ENCODE measurements at regions not wholly inside any gene's neighbourhood (a gene's known extent, or its start where the extent isn't known, plus 50 kb on each side); places are given as distances from the start of the nearest gene placed in this dataset.

DNA sequence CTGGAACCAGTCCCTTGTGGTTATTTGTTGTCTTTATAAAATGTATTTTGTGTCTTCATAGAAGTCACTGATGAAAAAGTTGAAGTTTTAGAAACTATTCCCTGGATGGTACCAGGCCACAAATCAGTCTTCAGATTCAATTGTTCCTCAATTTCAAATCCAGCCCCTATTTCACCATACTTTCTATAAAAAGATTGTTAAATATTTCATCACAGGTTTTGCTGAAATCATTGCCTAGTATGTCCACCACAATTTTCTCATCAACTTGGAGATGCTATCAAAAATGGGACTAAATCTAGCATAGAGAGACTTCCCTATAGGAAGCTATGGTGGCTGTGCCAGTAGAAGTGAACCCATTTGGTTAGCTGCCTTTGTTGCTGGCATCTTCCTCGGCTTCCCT lies 118.5 kb downstream of the RAB18 start:
- Histone ChIP-seq H3K4me1 (ENCODE audit: control insufficient read depth in 1 of 2, insufficient read depth in 2 of 2, low read length in 2 of 2) (peaks cover 0 to 5% of the 10 kb centered on the region in 2 experiments), H3K4me2 (ENCODE audit: low read length) (no peak overlapping the region), H3K4ac (ENCODE audit: low read depth, low read length) (no peak overlapping the region), H4K12ac (ENCODE audit: low read depth, low read length) (no peak overlapping the region), H4K8ac (ENCODE audit: low read depth, low read length) (no peak overlapping the region), H3K18ac (ENCODE audit: low read length) (no peak overlapping the region), H4K91ac (ENCODE audit: low read depth, low read length) (no peak overlapping the region), H3K9ac (ENCODE audit: low read length) (no peak overlapping the region), H3K23ac (ENCODE audit: low read length) (no peak overlapping the region), H2BK12ac (ENCODE audit: low read length) (no peak overlapping the region), H3K79me1 (ENCODE audit: low read length) (no peaks in the 10 kb centered on the region), H2AFZ (ENCODE audit: insufficient read depth, low read length, poor library complexity) (no peak overlapping the region), H3K27ac (ENCODE audit: low read depth, low read length) (no peak overlapping the region), H3K79me2 (ENCODE audit: control insufficient read depth, insufficient read depth, low read length, poor library complexity) (no peaks in the 10 kb centered on the region), H2BK5ac (ENCODE audit: low read depth, low read length, poor library complexity) (no peak overlapping the region), H2BK120ac (ENCODE audit: insufficient read depth, low read length, poor library complexity) (no peak overlapping the region), H3K36me3 (ENCODE audit: control insufficient read depth in 1 of 2, insufficient read depth in 2 of 2, low read length in 2 of 2) (no peaks in the 10 kb centered on the region), H3K27me3 (ENCODE audit: insufficient read depth, low read length) (no peaks in the 10 kb centered on the region), H3K4me3 (ENCODE audit: low read depth, low read length) (no peak overlapping the region), H2AK5ac (ENCODE audit: low read length) (no peak overlapping the region), H3K9me3 (ENCODE audit: insufficient read depth, low read depth, low read length) (no peaks in the 10 kb centered on the region), H3K14ac (ENCODE audit: low read length) (no peak overlapping the region)
- WGBS (ENCODE audit: extremely low coverage, insufficient coverage, insufficient read length) = no CpG with 5 or more reads among the region's 1 CpG
- no peak for DNase-seq

Data from trophoblast cell (in vitro differentiated cells and primary cell).